EH (cell line): ENCODE measurements at regions not wholly inside any gene's neighbourhood (a gene's known extent, or its start where the extent isn't known, plus 50 kb on each side); places are given as distances from the start of the nearest gene placed in this dataset.
"Not testable (repeated sequence)": the region's sequence is repeated elsewhere in the genome, so short reads cannot be mapped to it uniquely, and the experiment has no call there.

Experiments
- DNase-seq: peaks from one replicate; pipeline ENCODE4 v3.0.0-alpha.2; 2015; ENCODE audit warnings: low read depth

DNA sequence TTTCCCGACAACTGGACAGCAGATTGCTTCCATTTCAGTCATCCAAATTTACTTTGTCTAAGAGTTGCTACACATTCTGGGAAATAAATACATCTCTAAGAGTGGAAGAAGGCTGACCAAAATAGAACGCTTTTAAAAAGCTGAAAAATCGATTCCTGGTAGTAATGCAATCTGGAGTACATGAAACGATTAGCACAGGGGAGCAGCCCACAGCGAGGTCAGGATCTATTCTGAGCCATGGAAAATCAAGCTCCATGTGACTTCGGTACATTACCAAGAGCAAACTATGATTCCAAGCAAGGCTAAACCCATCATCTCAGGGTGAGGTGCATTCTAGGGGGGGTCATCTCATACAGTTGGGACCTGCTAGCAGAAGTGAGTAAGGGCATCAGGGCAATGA lies 249.3 kb downstream of the BLID start:
- DNase-seq: no peak

DNA sequence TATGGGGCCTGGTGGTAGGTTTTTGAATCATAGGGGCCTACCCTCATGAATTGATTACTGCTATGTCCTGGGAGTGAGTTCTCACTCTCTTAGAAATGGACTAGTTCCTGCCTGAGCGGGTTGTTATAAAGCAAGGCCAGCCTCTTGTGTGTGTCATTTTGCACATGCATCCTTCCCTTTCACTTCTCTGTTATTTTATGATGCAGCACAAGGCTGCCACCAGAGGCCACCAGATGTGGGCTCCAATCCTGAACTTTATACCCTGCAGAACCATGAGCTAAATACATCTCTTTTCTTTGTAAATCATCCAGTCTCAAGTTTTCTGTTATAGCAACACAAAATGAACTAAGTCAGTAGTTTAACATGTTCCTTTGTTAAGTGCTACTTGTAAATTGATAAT lies 251.4 kb downstream of the BLID start:
- DNase-seq: peak; percentile 24

DNA sequence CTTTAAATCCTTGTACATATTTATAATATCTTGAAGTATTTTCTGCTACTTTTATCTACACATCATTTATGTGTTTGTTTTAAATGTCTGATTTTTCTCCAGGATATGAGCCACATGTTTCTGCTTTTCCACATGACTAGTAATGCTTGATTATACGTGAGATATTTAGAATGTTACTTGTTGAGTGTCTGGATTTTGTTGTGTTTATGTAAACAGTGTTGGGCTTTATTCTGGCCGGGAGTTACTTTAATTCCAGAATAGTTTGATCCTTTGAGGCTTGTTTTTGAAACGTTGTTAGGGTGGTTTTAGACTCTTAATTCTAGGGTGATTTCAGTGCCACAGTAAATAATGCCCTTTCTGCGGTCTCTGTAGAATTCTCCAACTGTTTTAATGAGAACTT lies 252.9 kb downstream of the BLID start:
- DNase-seq: no peak

- DNase-seq: not testable (repeated sequence)
Observed at GRCh38 chr11:121855138-121855537, 260.9 kb downstream of the BLID start.

DNA sequence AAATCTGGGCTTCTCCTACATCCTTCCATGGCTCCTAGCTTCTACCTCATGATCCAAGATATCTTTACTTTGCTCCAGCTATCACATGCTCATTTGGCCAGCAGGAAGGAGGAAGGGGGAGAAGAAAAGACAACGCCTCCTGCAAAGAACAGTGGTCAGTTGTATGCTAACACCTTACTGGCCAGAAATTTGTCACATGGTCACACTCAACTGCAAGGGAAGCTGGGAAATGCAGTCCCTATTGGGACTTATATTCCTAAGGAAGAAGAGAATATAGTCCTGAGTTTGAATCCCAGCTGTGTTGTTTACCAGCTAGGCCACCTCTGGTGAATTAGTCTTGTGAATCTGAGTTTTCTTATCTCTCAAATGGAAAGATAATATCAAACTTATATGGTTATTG lies 272.0 kb downstream of the BLID start:
- DNase-seq: no peak

DNA sequence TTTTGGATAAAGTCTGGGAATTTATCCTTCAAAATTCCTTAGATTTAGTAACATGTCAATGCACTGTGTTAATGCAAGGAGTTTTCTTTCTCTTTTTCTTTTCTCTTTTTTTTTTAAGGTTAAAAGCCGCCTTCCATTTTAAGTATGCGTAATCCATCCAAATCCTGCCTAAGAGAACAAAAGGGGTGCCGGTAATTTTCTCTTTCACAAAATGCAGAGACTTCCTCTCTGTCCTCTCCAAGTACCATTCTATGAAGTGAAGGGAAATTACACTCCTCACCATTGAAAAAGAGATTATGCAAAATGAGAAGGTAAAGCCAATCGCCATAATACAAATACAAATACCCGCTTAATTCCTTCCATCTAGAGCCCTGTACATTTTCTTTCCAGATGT lies 273.8 kb downstream of the BLID start:
- no peak for DNase-seq

GRCh38 chr11:121841487-121842191 lies 274.4 kb downstream of the BLID start:
- peak; percentile 90 for DNase-seq

DNA sequence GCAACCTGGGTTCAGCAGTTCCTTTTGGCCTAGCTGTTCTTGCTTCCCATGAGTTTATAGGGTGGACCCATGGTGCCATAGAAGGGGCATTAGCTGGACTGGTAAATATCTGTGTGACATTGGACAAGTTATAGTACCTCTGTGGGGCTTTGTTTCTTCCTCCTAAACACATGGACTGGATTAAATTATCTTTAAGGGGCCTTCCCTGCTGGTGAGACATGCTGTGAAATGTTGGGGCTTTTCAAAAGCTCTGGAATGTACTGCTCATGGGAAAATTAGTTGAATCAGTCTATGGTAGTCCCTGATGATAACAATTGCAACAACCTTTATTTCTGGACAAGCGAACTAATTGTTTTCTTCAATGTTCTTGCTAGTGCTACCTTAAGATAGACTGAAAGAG lies 276.2 kb downstream of the BLID start:
- DNase-seq: peak; percentile 60

DNA sequence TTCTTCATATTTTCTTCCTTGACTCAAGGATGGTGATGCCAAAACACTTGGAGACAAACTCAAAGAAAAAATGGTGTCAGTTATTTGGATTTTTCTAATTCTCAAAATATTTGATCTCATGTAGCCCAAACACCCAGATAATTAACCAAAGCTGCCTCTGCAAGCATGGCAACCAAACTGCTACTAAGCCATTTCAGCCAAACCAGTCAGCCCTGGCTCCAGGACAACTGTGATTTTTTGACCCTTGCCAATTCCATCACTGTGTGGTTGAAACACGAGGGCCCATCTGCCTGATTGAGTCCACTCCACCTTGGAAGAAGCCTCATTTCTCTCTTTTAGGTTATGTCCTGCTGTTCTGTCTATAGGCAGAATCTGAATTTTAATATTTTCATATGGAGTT lies 277.4 kb downstream of the BLID start:
- no peak for DNase-seq

GRCh38 chr11:121833970-121834369 lies 282.0 kb downstream of the BLID start:
- no peak for DNase-seq

DNA sequence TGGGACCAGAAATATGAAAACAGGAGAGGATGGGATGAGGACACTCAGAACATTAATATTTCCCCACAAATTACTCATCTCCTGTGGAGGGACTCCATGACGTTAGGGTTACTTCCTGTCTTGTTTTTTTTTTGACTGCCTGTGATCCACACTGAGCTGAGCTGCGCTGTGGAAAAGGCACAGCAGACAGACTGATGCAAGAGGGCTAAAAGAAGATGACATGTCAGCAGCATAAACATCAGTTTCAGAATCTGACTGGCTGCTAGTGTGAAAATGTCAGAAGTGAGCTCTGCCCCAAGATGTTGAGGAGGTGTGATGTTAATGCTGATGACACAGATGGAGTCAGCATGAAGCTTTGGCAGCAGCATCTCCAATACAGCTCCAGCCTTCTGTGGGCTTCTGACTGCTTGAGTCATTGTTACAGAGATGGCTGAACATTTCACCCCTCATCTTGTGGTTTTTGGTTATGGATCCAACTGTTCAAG lies 286.8 kb downstream of the BLID start:
- peak; percentile 99 for DNase-seq

GRCh38 chr11:121814962-121815361 lies 301.1 kb downstream of the BLID start:
- DNase-seq: peak; percentile 34

DNA sequence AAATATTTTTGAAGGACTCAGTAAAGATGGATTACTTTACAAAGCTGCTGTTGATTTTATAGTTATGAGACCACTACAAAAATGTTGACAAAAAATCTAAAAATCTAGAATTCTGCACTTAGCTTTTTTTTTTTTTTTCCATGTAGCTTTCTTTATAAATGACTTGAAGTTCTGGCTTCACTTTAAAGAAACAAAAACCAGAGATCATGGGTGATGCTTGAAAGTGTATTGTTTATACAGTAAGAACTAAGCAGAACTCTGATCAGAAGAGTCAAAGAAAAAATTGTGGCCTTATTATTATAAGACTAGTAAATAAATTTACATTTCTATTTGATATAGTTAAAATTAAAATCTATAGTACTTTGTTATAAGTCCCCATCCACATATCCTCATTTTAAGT lies 301.7 kb downstream of the BLID start:
- DNase-seq: no peak

GRCh38 chr11:121810291-121810690 lies 305.7 kb downstream of the BLID start:
- DNase-seq: peak; percentile 80

DNA sequence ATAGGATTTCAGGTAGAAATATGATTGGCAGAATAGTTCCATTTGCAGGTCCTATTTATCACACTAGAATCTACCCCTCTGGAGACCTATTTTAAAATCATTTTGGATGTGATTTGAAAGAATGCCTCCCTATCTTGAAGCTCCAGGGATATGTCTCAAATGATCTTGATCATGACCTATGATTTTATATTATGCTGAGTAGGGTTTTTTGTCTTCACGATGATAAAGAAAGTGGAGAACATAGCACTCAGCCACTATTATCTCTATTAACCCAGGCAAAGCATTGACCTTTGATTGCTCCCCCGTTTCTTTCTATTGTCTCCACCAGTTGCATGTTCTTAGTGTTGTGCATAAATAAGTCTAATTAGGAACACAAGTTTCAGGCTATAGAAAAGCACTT lies 307.9 kb downstream of the BLID start:
- DNase-seq: no peak

DNA sequence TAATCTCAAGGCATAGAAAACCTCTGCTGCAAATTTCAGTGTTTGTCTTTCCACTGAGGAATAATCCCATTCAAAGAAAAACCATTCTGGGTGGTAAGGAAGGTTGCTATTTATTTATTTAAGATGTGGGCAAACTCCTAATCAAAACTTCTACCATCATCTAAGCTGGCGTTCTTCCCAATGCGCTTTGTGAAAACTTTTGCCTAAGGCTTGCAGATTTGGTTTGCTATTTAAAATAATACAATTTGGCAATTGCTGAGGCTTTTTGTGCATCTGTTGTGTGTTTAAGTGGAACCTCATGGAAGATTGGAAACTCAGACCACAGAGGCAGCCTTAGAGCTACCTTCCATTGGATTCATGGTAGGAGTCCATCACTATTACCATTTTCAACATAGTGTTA lies 309.0 kb downstream of the BLID start:
- DNase-seq: no peak

- DNase-seq: no peak
Observed at GRCh38 chr11:121802542-121802941, 313.5 kb downstream of the BLID start.

DNA sequence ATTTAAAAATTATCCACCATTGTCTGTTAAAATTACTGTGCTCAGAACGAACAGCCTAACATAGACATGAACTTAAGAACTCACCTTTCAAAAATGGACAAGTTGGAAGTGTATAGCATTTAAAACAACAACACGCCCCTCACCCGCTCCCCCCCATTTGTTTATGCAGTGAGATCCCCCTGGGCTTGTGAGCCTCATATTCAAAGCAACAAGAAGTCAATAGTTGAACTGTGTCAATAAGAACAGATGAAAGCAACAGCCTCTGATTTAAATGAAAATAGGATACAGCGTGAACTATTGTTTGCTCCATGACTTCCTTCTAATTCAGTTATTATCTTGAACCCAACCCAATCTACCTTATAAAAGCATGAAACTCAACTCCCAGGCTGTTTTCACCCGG lies 314.2 kb downstream of the BLID start:
- no peak for DNase-seq

DNA sequence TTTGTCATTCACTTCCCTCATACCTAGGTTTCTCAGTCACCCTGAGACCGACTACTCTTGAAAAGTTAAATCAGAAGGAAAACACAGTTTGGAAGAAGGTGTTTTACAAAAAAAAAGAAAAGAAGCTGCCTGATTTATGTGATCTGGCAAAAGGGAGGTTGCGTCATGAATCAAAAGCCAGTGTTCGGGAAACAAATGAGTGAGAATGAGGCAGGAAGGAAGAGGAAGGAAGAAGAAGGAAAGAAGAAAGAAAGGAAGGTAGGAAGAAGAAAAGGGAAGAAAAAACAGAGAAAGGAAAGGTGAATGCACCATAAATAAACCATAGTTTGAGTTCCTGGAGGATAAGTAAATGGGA lies 314.6 kb downstream of the BLID start:
- no peak for DNase-seq

DNA sequence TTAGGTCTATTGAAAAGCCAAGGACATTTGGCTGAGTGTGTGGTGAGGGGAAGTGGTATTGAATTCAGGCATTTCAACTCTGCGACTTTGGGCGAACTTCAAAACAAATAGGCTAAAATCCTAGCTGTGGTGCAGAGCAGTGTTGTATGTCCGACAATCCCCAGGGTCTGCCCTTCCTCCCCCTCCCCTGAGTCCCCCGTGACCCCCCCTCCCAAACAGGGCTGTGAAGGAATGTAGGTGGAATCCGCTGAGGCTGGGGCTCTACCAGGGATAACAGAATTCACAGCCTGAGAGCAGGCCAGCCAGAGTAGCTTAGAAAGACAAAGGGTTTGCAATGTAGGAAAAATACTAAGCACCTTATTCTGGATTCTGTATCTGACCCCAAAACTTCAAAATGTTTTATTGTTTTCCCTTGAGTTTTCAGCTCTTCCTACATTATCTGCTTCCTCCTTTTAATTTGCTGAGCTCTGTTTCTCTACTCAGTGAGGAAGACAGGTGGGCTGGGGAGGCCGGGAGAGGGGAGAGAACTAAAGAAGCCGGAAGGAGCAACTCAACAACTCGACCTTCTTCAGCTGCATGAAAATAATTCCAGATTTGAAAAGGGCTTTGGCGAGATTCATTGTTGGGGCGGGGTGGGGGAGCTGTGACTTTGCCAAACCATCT lies 315.2 kb downstream of the BLID start:
- DNase-seq: no peak

DNA sequence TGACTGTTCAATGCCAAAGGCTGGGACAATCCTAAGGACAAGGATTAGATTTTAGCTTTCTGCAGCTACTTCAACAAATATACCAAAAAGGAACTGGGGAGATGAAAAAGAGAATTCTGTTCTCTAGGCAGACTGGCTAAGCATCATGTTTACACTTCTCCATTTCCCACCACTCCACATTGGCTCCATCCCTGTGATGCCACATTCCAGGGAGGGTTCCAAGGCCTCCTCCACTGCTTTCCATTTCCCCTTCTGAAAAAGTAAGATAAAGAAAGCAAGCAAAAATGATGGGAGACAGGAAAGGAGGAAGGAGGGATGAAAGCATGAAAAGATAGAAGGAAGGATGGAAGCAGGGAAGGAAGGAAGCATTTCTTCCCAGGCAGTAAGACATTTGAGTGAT lies 315.8 kb downstream of the BLID start:
- DNase-seq: no peak

DNA sequence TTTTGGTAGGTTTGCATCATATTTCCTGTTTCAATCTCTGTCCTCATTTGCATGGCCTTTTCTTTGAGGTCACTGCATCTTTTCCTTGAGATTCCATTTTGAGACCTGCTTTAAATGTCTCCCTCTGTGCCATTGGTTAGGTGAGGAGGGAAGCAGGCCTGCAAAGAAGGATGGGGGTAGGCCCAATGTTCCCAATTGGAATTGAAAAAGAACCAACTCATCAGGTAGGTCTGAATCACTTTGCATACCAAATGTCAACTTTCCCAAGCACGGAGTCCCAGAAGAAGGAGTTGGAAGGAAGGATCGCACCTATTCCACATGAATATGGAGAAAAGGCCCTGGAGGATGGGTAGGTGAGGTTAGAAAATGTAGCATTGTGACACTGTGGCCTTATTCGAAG lies 318.5 kb downstream of the BLID start:
- no peak for DNase-seq

DNA sequence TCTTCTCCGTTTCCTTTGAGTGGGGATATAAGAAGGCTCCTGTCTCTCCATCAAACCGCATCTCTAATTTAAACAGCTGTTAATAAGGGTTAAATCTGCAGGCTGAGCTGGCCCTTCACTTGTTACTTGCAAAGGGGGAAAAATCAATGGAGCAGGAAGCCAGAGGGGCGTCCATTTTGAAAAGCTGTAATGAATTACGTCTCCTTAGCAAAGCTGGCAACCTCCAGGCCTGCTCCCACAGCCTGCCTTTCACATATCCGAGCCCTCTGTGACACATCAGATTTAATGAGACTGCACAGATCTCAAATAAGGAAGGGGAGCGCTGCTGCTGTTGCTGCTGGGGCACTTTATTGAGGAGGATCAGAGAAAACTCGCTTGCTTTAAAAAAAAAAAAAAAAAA lies 320.8 kb downstream of the BLID start:
- DNase-seq: no peak

- DNase-seq: no peak
Observed at GRCh38 chr11:121794671-121795141, 321.3 kb downstream of the BLID start.
